ENCODE measurements at regions not wholly inside any gene's neighbourhood (a gene's known extent, or its start where the extent isn't known, plus 50 kb on each side); places are given as distances from the start of the nearest gene placed in this dataset.

- TF ChIP-seq, protein P1, sequence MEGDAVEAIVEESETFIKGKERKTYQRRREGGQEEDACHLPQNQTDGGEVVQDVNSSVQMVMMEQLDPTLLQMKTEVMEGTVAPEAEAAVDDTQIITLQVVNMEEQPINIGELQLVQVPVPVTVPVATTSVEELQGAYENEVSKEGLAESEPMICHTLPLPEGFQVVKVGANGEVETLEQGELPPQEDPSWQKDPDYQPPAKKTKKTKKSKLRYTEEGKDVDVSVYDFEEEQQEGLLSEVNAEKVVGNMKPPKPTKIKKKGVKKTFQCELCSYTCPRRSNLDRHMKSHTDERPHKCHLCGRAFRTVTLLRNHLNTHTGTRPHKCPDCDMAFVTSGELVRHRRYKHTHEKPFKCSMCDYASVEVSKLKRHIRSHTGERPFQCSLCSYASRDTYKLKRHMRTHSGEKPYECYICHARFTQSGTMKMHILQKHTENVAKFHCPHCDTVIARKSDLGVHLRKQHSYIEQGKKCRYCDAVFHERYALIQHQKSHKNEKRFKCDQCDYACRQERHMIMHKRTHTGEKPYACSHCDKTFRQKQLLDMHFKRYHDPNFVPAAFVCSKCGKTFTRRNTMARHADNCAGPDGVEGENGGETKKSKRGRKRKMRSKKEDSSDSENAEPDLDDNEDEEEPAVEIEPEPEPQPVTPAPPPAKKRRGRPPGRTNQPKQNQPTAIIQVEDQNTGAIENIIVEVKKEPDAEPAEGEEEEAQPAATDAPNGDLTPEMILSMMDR (conservative IDR thresholded peaks at IDR 0.05 in 1 of 2, IDR thresholded peaks at IDR 0.05 in 1 of 2; ENCODE audit: extremely low read depth in 1 of 2, insufficient read depth in 1 of 2, low read depth in 1 of 2, low read length in 2 of 2), result no peak
- TF ChIP-seq EZH2 (IDR thresholded peaks at IDR 0.05; ENCODE audit: borderline replicate concordance, low read length), result no peak
Measured at GRCh38 chr4:120435179-120435578, 368.5 kb upstream of the MAD2L1 start.
